ENCODE measurements at regions not wholly inside any gene's neighbourhood (a gene's known extent, or its start where the extent isn't known, plus 50 kb on each side); places are given as distances from the start of the nearest gene placed in this dataset.

DNA sequence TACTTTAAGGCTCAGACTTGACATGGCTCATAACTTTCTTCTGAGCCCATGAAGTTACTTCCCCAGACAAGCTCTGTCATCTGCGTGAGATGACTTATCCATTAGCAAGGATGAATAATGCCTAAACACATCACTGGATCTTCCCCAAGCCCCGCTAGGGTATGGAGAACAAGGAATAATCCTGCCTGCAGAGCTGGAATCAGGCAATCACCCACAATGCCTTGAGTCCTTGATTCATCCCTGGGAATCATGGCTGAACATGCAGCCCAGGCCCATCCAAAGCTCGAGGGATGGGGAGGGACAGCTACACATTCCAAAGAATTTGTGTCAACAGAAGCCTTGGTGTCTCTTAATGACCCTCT lies 131.7 kb downstream of the PSMG1 start:
- DNase-seq: no peak

DNA sequence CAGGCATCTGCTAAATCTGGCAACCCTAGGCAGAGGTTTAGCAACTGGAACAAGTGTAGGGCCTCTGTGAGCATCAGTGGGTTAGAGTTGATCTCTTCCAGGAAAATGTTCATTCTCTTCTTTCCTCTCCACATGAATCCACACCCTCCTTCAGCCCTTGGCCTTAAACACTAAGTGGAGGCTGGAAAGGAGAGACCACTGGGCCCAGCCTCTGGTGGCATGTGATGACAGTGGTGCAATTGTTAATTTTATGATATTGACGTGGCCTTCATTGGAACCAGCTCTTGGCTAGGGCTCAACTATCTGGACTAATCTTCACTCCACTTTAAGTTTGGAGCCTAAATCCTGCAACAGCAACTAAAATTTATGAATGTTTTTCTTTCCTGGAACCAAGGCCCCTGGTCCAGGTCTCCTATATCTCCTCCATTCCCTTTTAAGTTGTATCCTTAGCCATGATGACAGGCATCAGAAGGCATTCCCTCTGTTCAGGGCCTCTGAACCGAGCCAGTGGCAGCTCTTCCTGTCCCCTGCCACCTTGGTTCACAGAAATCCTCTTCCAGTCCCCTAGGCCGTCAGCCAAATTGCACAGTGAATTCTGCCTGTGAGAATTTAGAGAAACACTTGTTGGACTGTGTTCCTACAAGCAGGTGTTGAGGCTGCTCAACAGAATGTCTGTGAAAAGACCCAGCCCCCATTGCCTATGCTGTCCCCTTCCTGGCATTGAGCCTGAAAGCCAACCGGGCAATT lies 132.2 kb downstream of the PSMG1 start:
- no peak for DNase-seq

DNA sequence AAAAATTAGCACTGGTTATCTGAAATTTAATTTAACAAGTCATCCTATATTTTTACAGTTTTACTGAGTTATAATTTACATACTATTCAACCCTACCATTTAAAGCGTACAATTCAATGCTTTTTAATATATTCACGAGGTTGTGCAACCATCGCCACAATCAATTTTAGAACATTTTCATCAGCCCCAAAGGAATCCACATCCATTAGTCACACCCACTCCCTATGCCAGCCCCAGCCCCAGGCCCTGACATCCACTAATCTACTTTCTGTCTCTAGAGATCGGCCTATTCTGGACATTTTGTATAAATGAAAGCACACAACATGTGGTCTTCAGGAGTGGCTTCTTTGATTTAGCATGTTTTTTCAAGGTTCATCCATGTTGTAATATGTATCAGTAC lies 134.7 kb downstream of the PSMG1 start:
- no peak for DNase-seq

DNA sequence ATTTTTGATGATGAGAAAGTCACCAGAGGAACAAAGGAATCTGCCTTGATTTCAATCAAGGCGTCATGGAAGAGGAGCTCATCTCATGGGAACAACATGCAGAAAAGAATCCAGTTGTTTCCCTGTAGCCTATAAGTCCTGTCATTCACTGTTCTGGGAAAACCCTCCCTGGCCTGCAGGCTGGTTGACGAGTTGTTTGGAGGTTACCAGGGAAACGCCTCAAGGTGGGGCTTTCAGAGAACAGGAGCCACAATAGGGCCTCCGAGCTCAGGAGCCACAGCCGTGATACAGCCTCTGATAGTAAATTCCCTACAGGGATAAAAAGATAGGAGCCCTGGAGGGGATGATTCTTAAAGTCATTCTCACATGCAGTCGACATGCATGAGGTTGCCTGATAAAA lies 135.2 kb downstream of the PSMG1 start:
- DNase-seq: no peak

DNA sequence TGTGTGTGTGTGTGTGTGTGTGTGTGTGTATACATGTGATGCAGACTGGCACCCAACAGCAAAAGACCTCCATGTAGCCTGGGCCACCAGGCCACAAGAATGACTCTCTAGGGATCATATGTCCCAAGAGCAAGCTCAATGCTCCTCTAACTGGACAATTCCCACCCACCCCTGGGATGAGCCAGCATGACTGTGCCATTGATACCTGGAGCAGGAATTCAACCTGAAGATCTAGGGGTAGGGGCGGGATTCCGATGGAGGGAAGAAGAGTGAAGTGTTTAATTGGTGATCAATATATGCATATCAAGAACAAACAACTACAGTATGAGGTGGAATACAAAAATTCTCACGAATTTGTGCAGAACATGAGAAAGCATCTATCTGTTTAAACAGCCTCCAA lies 136.2 kb downstream of the PSMG1 start:
- no peak for DNase-seq

DNA sequence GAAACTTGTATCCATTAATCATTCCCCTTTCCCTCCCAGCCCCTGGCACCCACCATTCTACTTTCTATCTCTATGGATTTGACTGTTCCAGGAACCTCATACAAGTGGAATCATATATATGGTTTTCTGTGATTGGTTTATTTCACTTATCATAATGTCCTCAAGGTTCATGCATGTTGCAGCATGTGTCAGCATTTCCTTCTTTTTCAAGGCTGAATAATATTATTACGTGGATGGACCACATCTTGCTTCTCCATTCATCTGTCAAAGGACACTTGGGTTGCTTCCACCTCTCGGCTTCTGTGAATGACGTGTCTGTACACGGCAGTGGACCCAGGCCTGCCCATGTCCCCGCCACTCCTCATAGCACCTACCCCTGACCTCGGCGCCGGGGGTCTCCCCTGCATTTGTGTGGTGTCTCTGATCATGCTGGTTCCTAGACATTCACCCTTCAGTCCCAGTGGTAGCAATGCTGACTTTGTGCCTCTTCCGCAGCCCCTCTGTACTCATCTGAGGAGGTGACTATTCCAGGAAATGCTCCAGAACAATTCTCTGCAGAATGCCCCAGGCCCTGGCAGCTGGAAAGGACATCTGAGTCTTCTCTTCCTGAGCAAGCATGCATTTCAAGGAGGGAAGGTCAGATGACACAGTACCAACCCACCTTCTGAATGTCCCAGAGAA lies 136.9 kb downstream of the PSMG1 start:
- DNase-seq: no peak

DNA sequence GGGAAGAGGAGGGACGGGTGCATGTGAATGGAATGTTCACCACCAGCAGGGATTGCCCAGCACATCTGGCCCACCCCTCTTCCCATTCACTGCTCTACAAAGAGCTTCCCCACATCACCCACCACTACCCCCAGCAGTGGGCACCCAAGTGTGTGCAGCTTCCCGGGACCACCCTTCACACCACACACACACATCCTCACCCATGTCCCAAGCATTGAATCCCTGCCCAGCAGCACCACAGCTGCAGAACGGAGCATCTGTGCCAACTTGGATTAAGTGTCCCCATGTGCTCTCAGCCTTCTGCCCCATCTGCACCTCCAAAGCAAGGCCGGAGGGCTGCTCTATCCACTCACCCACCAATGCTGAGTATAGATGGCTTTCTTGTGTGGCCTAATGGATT lies 141.4 kb downstream of the PSMG1 start:
- no peak for DNase-seq

DNA sequence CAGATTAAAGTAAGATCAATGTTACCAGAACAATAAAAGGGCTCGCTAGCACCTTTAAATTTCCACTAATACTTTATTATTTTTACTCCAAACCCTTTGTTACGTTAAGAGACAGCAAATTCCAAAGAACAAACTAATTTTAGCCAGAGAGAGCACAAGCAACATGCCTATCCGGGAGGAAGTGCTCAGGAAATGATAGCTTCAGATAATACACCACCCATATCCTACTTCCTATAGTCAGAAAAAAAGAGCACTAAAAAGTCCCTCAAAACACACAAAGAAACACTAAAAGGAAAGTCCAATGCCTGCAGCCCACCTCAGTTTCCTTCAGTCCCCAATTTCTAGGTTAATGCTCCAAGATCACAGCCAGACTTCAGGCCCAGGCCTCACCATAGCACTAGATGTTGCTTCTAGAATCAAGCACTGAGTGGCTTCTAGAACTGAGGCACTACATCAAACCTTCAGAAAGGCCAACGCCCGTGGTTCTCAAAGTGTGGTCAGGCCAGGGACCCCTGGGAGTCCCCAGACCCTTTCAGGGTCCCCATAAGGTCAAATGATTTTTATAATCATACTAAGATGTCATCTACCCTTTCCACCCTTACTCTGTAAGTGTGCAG lies 142.6 kb downstream of the PSMG1 start:
- DNase-seq: no peak

DNA sequence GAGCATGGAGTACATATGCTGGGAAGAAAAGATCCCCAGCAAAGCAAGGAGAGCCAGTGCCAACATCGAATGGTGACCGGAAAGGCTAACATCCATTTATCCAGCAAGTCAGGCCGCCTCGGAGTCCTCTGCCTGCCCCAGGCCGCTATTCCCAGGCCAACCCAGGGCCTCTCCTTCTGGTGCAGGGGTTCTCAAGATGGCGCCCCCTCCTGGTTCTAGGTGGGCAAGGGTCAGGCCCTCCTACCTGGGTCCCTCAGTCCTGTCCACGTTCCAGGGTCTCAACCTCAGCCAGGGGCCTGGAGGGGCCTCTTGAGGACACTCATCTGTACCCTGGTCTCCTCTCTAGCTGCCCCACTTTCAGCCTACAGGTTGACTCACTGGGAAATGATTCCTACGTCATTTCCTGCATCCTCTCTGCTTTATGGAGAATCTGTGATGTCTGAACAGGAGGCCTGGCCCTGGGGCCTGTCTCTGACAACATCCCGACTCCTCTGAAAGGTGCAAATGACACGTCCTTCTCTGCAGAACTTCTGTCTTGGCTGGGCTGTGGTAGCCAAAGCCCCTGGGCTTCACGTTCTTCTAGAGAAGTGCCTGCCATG lies 145.3 kb downstream of the PSMG1 start:
- no peak for DNase-seq

DNA sequence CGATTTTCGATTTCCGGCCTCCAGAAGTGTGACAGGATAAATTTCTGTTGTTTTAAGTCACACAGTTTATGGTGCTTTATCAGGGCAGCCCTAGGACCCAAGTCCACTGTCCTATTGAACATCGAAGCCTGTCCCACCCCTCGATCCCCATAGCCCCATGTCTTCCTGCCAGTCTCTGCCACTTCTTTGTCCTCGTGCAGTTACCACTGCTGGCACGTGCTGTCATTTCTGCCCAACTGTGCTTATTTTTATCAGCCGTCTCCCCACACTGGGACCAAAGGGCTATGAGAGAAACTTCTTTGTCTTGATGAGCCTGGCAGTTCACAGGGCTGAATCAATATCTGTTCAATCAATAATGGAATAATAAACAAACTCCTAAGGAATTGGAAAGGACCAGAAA lies 146.7 kb downstream of the PSMG1 start:
- DNase-seq: no peak

DNA sequence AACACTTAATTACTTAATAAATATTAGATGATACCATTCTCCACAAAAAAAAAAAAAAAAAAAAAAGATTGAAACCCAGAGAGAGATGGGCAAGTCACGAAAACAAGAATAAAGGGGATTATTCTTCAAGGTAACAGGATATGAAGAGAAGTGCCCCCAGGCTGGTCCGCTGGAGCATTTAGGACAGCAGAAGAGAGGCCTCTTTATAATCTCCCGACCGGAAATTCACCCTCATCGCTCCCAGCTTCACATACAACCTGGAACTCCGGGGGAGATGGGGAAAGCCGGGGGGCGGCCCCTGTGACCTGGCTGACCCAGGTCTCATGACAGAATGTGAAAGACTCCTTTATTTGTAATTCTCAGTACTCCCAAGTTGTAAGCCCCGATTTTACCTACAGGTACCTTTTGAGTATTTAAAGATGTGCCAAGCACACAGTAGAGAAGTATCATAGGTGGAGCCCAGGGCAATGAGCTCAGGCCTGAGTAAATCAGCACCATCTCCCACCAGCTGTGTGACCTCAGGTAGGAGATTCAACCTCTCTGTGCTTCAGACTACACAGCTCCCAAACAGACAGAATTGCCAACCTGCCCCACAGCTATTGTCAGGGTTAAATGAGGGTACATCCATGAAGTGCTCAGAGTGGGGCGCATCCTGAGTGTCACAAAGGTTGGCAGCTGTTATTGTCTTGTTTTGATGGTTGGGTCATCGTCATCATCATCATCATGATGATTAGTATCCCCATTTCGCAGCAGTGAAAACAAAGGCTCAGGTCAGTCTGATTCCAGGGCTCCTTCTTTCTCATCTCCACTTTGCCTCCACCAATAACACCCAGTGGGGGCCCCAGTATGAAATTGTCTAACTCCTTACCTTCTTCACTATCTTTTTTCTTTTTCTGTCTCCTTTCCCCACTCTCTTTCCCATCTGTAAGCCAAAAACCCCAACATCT lies 148.4 kb downstream of the PSMG1 start:
- no peak for DNase-seq

DNA sequence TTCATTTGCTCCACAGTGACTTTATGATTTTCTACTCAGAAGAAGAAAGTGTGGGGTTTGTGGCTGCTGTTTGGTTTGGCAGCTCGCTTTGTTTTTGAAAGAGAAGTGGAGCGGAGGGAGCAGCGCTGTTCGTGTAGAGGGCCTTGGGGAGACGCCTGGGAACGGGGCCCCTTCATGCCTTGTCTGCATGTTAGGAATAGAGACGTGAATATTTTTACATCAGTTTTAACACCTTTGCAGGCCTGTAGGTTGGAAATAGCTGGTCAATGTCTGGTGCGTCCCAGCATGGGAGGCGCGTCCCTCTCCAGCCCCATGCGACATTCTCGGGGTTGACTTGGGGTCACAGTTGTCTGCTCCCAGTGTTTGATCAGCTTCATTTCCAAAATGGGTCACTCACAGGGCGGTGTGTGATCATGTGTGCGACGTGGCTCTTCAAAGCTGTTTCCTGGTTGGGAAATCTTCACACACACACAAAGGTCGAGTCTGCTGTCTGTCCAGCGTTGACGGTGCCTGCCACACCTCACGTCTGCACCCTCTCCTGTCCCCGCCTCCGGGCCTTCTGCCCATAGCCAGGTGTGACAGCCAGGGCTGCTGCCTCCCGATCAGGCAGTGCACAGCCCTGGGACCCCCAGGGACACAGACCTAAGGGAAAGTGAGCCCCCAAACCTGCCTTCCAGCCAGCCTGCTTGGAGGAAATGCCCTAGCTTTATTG lies 149.2 kb downstream of the PSMG1 start:
- no peak for DNase-seq

DNA sequence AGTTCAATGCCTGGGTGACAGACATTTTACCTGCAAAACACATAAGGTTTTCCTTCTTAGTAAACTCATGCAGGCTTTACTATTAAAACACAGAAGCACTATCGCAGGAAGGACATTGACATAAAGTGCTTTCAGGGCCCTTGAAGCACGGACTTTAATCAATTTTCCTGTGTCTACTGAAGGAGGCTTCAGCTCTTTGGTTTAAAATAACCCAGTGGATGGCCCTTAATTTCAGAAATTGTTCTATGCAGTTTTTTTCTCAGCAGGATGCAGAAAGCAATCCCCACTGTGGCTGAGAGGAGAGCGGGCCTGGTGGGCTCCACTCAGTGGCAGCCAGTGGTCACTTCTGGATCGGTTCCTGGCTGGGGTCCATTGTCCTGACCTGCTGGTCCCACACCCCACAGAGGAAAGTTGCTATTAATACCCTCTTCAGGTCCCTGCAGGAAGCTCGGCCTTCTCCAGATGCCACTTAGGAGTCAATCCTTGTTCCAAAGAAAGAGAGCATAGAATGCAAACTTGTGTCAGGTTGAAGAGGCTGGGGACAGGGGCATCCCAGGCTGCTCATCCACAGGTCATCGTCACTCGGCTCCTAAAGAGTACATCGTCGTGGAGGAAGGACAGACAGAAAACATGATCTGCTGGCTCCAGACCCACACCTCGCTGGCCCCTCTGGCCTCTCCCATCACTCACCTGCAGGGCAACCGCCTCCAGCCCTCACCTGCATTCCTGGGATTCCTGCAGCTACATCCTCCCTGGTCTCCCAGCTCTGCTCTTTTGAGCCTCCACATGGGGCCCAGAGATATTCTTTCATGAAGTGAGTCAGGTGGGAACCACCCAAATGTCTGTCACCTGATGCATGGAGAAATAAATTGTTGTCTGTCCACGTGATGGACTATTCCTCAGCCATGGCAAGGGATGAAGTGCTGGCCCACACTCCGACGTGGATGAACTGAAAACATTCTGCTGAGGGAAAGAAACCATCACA lies 153.1 kb downstream of the PSMG1 start:
- no peak for DNase-seq

DNA sequence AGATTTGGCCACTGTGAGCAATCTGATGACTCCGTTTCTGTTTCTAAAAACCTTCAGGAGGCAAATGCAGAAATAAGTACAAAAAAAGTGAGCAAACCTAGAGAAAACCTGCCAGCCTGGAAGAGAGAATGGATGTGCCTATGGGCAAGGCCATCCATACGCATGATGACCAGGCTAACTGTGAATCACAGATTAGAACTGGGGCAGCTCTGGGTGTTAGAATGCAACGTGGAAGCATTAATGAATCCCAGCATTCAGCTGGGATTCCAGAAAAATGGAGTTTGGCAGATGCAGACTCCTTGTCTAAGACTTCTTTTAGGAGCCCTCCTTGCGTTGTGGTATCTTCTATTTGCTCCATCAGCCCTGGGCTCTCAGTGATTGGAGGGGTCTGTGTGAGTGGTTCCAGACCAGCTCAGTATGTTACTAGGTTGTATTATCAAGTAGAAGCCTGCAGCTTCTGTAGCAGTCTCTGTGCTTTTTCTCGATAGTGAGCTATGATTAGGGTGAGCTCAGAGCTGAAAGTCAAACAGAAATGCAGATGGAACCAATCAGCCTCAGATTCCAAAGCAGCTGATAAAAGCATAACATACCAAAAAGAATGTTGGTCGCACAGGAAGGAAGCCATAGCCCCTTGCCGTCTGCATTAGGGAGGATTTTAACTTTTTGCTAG lies 154.0 kb downstream of the PSMG1 start:
- no peak for DNase-seq

DNA sequence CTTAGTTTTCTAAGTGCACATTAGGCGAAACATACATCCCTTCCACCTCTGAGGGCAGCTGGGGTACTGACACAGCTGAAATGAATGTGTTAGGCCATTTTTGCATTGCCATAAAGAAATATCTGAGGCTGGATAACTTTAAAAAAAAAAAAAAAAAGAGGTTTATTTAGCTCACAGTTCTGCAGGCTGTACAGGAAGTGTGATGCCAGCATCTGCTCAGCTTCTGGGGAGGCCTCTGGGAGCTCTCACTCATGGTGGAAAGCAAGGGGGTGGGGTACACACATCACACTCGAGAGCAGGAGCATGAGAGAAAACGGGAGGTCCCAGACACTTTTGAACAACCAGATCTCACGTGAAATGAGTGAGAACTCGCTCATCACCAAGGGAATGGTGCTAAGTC lies 158.1 kb downstream of the PSMG1 start:
- DNase-seq: no peak

DNA sequence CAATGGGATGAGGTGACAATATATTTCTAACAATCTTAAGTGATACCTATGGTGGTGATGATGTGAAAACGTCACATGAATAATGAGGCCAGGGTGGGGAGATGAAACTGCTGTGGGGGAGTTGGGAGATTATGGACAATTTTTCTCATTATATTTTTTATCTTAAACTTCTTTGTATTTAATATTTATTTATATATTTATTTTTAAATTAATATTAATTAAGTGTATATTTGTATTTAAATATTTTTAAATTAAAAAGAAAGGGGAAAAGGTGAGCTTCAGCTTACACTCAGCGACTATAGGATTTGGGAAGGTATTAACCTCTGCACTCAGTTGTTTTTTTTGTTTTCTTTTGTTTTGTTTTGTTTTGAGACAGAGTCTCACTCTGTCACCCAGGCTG lies 158.7 kb downstream of the PSMG1 start:
- DNase-seq: no peak

DNA sequence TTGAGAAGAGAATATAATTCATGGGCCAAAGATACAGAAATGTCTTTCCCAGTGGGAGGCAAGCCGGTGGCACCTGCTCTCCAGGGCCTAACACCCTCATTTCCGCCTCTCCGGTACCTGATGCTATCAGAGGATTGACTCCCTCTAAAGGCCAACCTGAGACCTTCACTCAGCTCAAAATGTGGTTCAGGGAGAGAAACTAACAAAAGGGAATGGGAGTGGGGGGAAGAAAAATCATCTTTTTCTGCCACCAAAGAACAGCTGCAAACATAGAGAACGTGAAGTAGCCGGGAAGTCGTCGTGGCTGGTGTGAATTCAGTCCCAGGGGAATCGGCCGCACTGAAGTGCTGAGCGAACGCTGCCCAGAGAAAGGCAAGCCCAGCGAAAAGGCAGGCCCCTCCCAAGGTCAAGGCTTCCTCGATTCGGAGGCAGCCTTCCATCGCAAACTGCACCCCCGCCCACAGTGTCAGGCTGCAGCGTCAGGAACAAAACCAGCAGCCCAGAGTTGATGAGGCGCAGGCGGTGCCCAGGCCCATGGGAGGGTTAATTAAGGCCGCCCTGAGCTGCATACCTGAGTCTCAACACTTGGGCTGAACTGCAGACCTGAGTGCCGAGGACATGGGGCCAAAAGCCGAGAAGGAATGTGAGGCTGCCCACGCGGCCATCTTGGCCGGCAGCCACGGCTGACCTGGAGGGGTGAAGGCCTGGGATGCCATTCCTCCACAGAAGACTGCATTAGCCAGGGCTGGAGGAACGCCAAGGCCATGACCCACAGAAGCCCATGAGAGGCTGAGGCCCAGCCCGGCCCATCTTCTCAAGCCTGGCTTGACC lies 160.2 kb downstream of the PSMG1 start:
- peak; percentile 39 for DNase-seq

DNA sequence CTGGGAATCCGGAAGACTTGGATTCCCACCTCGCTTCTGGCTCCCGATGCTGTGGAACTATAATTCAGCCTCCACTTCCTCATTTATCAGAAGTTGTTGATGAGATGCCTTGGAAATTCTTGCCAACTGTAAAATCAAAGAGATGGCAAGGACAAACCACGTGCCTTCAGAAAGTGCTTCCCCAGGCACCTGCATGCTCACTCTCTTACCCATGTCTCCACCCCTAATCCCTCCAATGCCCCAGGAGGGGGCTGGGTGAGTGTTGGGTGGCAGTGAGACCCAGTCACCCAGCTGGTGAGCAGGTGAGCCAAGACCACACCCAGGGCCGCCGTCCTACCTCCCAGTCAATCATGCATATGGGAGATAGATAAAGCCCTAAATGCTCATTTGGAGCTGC lies 160.8 kb downstream of the PSMG1 start:
- DNase-seq: no peak

DNA sequence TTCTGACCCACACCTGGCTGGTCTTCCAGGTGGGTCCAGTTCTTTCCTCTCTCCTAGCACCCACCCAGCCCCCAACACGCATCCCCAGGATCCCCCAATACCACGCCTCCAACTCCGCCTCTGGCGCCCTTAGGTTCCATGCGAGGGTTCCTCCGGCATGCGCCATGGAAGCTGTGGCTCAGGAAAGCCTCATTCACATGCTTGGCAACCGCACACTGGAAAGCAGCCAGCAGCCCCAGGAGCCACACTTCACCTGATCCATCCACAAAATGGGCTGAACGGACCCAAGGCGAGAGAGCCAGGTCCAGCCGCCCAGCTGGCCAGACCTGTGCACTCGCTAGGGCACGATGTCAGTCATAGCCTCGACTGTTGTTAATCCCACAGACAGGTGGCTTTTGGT lies 161.2 kb downstream of the PSMG1 start:
- no peak for DNase-seq

DNA sequence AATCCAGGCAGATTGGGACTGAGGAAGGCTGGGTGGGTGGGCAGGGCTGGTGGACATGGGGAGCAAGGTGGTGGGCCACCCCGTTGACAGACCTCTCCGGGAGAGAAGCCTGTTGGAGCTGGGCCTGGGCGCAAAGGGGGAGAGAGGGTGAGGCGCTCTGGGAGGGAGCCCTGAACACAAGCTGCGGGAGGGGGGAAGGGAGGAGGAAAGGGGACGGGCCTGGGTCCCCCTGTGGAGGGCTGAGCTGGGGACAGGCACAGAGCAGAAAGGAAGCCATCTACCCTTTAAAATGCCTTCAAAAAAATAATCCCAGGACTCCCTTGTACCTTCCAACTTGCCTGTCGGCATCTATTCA lies 161.8 kb downstream of the PSMG1 start:
- DNase-seq: no peak
